Stimulated activated CD4-positive, alpha-beta T cell treated with anti-CD3 and anti-CD28 coated beads, Interleukin-15, amount 100 ng/mL, for 24 hours (primary cell): ENCODE measurements at regions not wholly inside any gene's neighbourhood (a gene's known extent, or its start where the extent isn't known, plus 50 kb on each side); places are given as distances from the start of the nearest gene placed in this dataset.

ENCODE experiments used
- DNase-seq: peaks from one replicate; pipeline ENCODE4 v3.0.0-alpha.2; 2020

DNA sequence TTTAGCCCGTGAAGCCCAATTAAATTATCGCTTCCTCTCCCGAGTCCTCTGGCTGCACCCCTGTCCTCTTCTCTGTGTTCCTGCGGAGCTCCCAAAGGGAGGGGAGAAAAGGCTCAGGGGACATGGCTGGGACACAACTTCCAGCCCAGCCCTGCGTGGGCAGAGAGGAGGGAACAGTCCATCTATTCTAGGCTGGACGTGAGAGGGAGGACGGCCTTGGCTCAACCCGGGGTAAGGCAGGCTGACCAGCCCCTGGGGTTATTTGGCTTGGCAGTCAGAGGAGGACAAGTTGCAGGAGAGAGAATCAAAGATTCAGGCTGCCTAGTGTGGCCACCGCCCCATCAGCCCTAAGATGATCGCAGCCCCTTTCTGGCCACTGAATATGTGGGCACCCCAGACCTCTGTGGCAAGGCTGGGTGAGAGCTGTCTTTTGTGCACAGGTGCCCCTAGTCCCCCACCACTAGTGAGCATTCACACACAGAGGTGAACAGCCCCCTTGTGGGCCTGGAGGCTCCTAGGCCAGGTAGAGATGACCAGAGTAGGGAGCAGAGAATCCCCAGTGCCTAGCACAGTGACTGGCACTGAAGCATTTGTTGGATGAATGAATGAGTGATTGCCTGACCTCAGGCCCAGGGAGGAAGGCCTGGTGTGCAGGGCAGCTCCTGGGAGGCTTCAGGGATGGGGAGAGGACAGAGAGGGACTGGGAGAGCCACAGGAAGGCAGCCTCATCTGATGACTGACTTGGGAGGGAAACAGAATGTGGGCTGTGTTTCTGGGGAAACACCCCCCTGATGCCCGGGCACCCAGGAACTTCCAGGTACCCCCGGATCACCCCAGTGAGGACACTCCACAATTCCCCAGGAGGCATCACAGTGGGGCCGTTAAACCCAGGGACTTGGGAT is 133.9 kb downstream of the C9orf50 start:
- DNase-seq = no peak

DNA sequence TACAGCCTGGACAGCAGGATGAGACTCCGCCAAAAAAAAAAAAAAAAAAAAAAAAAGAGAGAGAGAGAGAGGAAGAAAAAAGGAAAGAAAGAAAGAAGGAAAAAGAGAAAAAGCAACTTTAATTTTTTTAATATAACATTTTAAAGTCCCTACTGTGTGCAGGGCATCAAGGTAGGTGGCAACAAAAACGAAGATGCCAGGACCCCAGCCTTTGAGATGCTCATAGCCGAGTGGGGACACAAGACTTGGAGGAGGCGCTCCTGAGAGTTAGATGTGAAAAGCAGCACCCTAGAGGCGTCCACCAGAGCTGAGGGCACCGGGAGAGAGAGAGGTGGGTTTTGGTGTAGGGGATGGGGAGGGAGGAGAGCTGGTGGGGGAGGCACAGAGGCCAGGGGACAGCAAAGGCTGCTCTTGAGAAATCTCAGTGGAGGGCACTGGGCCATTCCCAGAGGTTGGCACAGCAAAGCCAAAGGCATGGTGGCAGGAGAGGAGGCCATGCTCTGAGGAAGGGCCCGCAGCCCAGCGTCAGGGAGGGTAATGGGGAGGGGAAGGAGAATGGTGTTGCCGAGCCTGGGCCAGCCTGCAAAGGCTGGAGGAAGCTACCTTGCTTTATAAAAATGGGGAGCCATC is 135.6 kb downstream of the C9orf50 start:
- no peak for DNase-seq

DNA sequence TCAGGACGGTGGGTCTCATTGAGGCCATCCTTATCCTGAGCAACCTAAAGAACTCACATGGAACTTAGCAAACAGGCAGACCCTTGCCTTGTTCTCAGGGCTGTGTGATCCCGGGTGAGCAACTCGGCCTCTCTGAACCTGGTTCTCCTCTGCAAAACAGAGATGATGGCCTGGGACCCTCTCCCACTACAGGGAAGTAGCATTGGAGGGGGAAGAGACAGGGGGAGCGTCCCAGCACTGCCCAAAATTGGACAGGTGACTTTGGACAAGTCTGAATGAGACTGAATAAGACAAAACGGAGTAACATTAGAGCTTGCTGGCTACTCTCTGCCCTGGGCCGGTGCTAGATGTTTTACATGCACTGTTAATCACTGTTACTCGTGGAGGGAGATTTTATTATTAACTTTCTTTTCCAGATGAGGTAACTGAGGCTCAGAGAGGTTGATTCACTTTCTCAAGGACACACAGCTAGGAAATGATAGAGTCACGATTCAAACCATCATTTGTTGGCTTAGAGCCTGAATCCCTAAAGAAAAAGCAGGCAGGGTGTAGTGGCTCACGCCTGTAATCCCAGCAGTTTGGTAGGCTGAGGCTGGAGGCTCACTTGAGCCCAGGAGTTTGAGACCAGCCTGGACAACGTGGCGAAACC is 136.4 kb downstream of the C9orf50 start:
- no peak for DNase-seq

DNA sequence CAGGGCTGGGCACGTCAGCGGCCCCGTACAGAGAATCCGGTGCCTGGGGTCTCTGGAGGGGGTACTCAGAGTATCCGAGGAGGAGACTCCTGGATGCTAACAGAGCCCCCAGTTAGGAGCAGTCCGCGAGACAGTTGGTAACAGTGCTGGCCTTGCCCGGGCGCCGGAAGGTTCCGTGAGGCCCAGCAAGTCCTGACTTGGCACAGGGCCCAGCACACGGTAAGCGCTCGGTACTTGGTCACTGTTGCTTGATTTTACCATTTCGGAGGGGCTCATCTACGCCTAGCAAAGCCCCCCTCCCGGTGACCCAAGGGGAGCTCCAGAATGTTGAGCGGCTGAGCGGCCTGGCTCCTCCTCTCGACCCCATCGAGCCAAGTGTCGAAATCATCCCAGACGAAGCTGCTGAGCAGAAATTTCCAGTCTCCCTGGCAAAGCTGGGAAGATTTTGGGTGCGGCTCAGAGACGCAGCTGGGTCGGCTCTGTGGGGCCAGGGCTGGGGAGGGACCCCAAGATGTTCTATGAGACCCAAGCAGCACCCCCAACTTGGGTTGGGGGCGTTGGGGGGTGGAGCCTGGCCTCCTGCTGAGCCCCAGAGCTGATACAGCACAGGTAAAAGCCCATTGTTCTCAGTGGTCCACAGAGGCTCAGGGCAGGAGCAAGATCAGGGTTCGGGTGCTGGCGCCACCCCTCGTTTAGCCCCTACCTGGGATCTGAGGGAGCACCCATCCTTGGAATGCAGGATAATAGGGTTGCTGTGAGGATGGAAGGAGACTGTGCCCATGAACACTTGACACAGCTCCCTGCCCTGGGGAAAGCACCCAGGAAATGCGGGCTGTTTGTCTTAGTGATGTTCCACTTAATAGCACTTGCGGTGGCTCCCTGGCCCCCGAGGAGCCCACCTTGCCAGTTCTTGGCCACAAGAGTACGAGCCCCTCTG is 137.2 kb downstream of the C9orf50 start:
- peak; percentile 31 for DNase-seq

DNA sequence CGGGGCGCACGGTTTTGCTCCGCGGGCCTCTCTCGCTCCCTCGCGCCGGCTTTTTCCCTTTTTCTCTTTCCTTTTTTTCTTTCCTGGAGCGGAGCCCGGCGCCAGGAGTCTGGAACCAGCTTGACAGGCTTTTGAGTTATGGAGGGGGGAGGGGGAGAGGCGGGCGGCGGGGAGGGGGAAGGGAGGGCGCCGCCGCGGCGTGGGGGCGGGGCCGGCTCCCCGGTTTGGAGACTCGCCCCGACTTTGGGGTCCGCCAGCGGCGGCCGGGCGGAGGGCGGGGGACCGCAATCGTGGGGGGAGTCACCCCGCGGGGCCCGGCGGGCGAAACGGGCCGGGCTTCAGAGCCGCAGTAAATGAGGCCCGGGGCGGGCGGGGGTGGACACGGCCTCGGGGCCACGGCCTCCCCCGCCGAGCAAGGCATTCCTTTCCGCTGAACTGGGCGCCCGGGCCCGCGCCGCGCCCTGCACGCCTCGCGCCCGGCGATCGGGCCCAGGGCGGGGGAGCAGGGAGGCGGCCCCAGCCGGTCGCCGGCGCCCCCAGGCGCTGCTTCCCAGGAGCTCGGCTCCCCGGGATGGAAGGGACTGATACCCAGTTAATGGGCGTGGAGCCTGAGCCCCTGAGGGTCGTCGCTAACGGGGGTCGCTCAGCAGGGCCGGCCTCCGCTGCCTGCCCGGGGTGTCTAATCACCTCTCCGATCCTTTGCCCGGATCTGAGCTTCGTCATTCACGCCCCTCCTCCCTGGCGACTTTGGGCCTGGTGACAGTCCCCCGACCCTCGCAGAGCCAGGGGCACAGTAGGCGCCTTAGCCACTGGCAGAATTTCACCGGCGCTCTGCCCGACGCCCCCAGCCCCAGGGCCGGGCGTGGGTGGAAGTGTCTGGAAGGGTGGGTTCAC is 138.1 kb downstream of the C9orf50 start:
- DNase-seq = peak; percentile 46

DNA sequence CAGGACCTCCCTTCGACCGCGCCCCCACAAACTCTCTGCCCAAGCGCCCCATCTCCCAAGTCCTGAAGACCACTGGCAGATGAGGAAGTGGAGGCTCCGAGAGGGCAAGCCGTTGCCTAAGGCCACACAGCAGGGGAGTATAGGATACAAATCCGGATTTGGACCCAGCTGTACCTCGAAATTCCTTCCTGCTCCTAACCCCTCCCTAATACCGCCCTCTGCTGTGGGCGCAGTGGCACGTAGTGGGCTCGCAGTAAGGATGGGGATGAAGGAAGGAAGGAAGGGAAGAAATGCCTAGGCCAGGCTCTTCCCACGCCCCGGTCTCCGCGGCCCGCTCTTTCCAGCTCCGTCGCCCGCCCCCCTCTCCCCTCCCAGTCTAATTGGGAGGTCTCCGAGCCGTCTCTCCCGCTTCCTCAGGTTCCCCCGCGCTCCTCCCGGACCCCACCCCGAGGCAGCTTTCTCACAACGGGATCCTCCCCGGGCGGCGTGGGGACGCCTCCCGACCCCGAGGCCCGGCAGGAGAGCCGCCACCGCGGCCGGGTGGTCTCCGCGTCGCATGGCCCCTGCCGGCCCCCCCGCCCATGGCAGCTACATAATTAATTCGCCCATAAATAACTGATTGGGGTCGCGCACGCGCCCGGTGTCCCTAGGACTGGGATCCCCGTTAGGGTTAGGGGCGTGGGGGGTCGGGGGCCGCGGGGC is 138.9 kb downstream of the C9orf50 start:
- DNase-seq = no peak

DNA sequence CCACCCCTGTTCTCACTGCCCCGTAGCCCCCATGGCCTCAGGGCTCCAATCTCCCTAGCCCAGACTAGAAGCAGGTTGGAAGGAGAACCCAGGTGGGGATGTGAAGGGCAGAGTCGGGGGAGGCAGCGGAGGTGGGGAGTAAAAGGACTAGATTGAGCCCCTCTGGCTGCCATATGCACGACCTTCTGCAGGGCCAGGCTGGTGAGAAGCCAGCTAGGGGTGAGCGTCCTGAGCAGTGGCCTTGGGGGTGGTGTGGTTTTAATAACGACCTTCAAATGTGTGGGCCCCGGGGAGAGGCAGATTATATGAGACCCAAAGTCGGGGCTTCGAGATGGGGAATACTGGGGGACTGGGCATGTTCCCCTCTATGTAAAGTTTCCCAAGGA is 139.5 kb downstream of the C9orf50 start:
- DNase-seq = no peak

DNA sequence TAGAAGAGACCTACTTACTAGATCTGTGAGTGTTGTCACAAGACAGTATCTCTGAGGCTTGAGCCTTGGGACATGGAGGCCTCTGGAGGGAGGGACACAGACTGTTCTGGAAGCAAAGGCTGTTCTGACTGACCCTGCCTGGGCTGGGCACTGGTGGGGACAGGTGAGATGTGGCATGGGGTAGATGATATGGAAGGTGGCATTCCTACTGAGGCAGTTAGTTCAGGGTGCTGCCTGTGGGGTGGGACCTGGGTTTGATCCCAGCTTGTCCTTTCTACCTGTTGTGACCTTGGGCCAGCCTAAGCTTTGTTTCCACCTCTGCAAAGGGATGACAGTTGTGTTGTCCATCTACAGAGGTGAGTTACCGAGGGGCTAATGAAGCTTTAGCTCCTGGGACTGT is 140.2 kb downstream of the C9orf50 start:
- DNase-seq = no peak

DNA sequence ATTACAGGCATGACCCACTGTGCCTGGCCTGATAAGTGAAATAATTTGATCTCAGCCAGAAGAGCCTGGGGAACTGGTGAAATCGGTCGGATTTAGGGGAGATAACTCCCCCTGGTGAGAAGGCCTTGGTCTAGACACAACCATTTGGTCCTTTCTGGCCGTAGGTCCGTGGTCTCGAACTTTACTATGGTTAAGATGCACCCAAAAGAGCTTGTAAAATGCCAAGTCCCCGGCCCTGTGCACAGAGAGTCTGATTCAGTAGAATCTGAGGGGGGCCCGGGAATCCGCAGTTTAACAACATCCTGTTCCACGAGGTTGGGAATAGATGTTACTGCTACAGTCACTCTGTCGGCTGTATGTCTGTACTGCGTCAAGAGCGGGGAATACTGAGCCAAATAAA is 140.7 kb downstream of the C9orf50 start:
- no peak for DNase-seq

DNA sequence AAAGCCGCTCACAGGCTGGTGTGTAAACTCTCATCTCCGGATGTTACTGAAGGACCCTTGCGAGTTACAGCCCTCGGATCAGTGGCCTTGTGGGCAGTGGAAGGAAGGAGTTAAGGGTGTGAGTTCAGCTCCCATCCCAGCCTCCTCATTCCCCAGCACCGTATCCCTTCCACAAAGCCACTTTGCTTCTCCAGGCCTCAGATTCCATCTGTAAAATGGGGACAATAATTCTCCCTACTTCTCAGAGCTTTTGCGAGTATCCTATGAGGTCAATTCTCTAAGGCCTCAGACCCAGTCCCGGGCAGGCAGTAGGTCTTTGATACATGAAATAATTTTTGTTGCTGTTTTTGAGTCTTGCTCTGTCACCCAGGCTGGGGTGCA is 141.3 kb downstream of the C9orf50 start:
- DNase-seq = no peak

DNA sequence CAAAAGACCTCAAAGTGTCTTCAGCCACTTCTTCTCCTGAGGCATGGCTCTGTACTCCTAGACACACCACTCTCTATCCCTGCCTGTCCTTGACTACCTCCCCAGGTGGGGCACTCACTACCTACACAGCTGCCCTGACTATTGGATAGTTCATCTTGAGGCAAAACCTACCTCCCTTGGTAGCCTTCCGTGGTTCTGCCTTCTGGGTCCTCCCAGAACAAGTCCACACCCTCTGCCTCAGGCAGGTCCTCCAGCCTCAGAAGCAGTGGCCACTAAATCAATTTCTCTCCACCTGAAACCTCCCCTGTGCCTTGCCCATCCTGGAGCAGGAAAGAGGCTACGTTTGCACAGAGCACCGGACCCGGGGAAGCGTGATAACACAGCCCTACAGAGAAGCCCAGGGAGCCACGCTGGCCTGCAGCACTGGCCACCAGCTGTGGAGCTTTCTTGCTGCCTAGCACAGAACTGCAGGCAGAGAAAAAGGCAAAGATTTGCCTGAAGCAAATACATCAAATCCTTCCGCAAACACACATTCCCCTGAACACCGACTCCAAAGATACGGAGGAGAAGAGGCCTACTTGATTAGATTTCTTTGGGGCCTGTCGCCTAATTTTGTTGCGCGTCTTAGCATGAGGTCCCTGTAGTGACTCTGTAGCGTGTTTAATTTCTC is 141.8 kb downstream of the C9orf50 start:
- no peak for DNase-seq

DNA sequence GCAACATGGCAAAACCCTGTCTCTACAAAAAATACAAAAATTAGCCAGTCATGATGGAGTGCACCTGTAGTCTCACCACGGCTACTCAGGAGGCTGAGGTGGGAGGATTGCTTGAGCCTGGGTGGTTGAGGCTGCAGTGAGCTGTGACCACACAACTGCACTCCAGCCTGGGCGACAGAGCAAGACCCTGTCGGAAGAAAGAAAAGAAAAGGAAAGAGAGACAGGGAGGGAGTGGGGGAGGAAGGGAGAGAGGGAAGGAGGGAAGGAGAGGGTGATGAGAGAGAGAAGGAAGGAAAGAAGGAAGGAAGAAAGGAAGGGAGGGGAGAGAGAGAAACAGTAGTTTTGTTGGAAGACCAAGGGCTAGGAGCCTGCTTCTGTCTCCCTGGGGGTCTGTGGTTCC is 142.4 kb downstream of the C9orf50 start:
- no peak for DNase-seq

DNA sequence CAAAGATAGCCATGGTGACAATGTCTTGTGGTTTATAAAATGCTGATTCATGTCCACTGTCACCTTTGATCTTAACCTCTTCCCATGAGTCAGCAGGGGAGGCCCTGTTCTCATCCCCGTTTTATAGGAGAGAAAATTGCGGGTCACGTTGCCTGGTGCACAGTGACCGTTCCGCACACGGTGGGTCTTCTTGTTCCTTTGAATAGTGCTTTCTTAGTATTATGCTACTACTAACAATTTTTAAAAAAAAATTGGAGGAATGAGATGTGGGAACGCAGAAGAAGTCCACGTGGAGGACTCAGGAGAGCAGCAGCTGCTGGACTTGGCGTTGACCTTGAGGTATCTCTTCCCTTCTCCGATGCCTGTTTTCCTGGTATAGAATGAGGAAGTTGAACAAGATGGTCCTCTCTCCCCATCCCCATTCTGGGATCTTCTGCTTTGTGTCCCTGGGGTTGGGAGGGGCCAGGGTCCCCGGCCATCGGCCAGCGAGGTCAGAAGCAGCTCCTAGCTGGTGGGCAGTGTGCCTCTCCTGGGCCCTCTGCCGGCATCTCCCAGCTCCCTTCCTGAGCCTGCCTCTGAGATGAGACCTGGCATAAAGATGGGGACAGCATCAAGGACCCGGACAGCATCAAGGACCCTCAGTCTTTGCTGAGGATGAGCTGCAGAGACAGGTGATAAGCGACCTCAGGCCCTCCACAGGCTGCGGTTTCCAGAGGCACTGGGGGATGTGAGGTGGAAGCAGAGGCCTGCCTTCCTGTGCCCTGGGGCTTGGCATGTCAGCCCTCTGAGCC is 143.9 kb downstream of the C9orf50 start:
- no peak for DNase-seq

DNA sequence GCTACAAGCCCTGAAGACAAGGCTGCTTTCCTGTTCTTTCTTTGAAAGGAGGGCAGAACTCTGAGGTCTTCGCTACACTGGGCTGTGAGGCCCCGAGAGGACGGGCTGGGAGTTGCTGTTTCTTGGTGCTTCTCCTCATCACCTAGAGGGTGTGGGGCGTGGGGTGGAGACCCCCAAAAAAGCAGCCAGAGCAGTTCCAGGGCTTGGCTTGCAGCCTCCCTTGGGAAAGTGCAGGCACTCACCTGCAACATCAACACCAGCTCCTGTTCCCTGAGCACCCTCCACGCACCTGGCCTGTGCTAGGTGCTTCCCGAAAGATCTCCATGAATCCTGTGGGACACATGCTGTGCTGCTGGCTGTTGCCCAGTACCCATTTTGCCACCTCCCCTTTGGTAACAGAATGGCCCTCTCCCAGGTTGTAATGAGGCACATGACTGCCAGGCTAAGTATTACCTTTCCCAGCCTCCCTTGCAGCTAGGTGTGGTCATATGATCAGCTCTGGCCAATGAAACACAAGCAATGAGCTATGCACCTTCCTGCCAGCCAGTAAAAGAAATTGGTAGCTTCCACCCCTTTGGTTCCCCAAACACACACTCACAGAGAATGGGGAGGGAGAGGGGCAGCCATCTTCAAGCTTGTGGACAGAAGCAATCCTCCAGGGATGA is 146.0 kb downstream of the C9orf50 start:
- no peak for DNase-seq

DNA sequence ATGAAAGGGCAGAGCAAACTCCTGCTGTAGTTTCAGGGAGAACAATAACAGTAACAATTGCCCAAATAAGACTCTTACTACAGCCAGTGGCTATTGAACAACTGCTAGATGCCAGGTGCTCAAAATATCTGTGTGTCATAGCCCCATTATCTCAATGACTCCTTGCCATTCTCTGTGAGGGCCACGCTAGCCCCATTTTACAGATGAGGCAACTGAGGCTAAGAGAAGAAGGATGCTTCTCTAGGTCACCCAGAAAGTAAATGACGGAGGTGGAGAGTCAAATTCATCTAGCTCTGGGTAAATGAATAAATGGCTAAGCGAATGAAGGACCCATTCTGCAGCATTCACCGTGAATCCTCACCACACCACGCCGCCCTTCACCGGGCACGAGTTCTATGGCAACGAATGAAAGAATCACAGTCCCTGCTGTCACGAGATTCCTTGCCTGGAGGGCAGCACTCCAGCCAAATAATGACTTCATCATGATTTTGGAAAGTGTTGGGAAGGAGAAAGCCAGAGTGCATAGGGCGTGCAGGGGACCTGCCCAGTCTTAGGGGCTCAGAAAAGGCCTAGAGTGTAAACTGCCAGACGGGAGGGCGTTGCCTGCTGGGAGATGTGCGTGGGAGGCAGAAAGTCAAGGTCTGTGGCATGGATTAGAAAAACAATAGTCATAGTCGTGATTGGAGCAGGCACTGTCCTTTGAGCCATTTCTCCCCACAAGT is 147.2 kb downstream of the C9orf50 start:
- no peak for DNase-seq

DNA sequence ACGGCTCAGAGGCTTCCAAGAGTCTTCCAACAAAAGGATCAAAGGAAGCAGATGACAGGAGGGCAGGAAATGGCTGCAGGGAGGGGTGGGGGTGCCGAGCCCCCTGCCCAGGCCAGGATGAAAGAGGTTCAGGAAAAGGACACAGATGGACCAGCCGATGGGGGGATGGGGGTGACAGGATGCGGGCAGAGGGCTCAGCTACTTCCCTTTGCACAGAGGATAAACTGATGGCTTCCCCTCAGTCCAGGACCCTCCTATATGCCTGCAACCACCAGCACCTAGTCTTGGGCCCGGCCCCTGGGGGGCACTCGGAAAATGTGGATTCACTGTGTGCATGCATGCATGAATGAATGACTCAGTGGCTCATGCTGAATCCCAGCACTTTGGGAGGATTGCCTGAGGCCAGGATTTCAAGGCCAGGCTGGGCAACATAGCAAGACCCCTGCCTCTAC is 148.2 kb downstream of the C9orf50 start:
- DNase-seq = no peak

DNA sequence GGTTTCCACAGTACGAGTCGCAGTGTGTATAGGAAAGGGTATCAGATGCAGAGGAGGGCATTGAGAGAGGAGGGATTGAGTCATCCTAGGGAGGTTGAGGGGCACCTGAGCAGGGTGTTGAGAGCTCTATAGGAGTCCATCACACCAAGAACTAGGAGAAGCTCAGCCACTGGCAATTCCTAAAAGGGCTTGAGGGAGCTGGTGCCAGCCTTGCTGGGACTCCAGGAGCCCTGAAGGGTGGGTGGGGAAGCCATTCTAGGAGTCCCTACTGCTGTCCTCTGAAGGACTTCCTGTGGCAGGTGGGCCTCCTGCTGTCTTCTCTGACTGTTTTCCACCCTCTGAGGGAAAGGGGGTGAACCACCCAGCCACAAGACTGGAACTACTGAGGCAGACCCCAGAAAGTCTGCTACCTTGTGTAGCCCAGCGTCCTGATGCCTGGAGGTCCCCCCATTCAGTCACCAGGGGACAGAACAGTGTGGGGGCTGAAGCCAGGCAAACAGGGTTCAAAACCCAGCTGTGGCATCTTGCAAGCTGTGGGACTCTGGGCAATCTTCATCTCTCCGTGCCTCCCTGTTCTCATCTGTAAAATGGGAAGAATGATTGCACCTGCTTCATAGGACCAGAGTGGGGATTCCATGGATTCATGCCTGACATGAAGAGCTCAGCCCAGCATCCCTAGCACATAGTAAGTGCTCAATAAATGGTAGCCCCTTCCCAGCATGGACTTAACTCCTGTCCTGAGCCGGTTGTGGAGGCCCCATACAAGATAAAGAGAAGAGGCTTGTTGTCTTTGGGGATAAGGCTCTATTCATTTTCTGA is 149.5 kb downstream of the C9orf50 start:
- DNase-seq = no peak

DNA sequence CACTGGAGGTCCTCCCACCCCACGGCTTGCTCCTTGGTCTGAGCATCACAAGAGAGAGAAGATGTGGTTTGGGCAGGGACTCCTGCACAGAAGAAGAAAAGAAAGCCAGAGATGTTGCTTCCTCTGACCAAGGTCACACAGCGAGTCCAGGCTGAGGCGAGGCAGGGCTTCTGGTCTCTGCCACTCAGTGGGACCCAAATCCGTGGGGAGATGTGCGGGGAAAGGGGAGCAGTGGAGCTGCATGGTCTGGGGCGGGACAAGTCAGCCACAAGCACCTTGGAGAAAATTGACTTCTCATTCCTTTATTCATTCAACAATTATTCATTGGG is 150.9 kb downstream of the C9orf50 start:
- no peak for DNase-seq
